HG03521 (cell line): ENCODE measurements at regions not wholly inside any gene's neighbourhood (a gene's known extent, or its start where the extent isn't known, plus 50 kb on each side); places are given as distances from the start of the nearest gene placed in this dataset.

ENCODE experiments used
- ATAC-seq: cut with Tn5 transposase; IDR thresholded peaks from one replicate; pipeline ENCODE4 v1.9.1; 2021; ENCODE audit warnings: mild to moderate bottlenecking, moderate library complexity; ENCODE audit not compliant: unreplicated experiment

DNA sequence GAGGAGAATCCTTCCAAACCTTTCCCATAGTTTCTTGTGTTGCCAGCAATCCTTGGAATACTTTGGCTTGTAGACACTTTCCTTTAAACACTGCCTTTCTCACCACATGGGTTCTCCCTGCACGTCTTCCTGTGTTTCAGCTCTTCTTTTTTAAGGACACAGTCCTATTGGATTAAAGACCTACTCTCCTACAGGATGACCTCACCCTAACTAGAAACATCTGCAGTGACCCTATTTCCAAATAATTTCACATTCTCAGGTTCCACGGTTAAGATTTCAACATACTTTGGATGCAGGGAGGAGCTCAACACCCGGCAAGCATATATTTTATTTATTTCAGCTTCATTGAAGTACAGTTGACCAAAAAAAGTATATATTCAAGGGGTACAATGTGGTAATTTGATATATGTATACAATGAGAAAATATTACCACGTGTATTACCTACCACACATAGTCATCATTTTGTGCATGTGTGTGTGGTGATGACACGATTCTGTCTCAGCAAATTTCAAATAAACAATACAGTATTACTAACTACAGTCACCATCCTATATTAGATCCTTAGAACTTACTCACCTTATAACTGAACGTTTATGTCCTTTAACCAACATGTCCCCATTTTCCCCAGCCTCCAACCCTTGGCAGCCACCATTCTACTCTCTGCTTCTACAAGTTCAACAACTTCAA, 745.0 kb downstream of the CBLN2 start:
- ATAC-seq, result no peak

DNA sequence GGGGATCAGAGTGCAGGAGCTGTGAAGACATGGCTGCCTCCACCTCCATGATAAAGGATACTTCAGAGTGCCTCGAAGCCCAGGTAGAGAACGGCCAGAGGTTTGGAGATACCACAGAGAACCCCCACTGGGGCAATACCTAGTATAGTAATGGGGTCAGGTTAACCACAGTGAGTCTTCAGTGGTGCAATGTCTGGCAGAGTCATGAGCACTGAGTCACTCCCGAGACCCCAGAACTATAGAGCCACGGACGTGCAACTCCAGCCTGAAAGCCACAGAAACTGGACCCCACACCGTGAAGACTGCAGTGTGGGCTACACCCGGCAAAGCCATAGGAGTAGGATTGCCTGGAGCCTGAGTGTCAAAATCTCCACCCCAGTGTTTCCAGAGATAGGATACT, 746.6 kb downstream of the CBLN2 start:
- ATAC-seq, result no peak

GRCh38 chr18:71784777-71785176, 759.4 kb downstream of the CBLN2 start:
- no peak for ATAC-seq

DNA sequence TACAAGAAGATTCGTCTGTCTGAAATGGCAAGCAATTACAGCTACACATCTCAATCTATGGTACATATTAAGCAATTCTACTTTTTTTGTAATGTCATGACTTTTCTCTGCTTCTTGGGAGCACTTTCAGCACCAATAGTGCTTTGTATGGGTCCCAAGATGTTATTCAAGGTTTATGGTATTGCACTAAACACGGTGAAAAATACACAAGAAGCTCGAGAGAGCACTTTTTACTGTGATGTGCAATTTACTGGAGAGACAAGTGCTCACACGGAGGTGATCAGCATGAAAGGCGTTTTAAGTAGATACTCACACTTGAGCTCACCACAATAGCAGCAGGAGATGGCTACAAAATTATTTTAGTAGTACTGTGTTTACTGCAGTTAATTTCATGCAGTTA, 783.6 kb downstream of the CBLN2 start:
- no peak for ATAC-seq

DNA sequence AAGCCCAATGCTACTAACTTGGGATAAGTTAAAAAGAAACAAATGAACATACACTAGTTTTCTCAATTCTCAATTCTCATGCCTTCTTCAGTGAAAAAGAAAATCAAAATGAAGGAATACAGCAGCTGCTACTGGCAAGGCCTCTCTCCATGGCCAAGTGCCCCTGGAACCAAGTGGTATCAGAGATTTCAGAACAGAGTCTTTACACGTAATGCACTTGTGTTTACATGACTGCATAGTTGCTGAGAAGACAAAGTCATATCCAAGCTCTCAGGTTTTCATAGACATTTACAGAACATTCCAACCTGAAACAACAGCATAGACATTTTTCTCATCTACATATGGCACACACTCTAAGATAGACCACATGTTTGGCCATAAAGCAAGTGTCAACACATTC, 789.9 kb downstream of the CBLN2 start:
- ATAC-seq, result no peak

DNA sequence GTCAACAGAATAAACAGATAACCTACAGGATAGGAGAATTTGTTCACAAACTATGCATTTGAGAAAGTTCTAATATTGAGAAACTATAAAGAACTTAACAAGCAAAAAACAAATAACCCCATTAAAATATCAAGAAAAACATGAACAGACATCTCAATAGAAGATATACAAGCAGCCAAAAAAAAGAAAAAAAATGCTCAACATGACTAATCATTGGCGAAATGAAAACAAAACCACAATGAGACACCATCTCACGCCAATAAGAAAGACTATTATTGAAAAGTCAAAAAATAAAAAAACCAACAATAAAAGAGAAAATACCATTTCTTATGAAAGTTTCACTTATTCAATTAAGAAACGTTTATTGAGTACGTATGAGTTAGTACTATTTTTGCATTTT, 800.5 kb downstream of the CBLN2 start:
- ATAC-seq, result no peak

GRCh38 chr18:71729611-71730010, 814.5 kb downstream of the CBLN2 start:
- ATAC-seq, result no peak

DNA sequence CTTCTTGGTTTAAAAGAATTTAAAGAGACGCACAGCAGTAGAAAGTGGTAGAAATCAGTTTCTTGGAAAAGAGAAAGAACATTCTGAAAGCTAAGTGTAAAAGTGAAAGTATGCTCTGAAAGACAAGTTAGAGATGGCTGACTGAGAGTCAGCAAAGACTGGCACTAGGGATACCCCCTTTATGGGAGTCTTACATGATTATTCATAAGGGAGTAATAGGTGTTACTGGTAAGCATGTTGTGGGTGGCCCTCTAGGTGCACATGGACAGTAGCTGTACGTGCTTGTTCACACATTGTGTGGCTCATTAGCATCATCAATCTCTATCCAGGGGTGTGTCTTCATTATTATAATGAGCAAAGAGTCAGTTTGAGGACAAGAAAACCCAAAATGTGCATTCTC, 816.2 kb downstream of the CBLN2 start:
- no peak for ATAC-seq

GRCh38 chr18:71725256-71725655, 818.9 kb downstream of the CBLN2 start:
- ATAC-seq, result no peak

- ATAC-seq, result no peak
Observed at GRCh38 chr18:71707985-71708500, 836.1 kb downstream of the CBLN2 start.

- no peak for ATAC-seq
Observed at GRCh38 chr18:71707400-71707799, 836.7 kb downstream of the CBLN2 start.

DNA sequence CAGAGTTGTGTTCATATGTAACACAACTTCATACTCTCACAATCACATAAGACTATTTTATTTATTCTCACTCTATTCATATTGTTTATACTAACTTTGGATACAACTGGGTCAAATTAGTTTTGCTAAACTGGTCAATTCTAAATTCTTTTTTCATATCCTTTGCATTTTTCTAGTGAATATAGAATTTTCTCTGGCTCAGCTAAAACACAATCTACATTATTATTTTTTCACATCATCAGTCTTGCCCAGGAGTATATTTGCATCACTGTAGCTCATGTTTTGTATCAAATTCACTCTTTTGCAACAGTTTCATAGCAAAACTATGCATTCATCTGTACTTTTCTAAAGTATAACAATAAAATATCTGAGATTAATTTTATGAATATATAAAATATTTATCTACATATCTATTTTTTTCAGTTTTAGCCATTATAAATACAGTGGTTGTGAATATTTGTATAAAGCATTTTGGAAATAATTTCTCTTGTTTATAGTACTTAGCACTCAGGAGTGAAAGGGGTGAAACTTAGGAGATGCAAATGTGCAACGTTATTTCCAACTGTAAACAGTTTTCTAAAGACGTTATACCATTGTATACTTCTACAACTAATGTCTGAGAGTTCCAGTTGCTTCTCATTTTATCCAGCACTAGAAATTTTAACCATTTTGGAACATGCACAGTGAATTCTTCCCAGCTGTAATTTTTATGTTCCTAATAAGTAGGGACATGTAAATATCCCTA, 854.6 kb downstream of the CBLN2 start:
- ATAC-seq, result no peak

DNA sequence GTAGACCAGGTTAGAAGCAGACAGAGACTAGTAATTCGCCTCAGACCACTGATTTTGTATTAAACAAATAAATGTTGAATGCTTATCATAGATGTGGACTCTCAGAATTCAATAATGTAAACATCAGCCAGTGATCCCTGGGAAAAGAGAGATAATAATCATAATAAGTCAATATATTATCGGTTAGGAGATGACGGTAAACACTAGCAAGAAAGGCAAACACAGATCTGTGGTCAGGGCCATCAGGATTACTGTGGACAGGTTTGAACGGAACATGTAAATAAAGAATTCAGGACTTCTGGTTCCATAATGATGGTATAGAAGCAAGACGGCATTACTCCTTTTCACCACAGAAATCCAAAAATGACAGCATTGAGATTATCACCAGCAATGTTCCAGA, 861.6 kb downstream of the CBLN2 start:
- no peak for ATAC-seq

- ATAC-seq, result no peak
Observed at GRCh38 chr18:71678144-71678543, 866.0 kb downstream of the CBLN2 start.

DNA sequence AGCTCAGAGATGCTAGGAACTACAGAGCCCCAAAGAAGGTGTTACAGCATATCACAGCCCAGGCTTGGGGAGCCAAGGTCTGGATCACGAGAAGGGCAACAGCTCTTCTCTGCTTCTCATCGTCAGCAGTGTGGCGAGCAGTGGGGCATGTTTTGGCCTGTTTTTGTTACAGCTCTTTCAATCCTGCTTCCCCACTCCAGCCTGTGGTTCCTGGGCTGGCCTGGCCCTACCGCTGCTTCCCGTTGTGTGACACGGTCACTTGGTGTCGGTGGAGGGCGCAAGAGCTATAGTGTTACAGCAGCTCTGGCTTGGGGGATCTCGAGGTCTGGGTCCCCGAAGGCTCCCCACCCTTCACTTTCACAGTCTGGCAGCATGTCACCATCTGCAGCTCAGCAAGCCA, 870.2 kb downstream of the CBLN2 start:
- ATAC-seq, result no peak

GRCh38 chr18:71673498-71673897, 870.6 kb downstream of the CBLN2 start:
- ATAC-seq, result no peak

- no peak for ATAC-seq
Observed at GRCh38 chr18:71666481-71666880, 877.7 kb downstream of the CBLN2 start.

DNA sequence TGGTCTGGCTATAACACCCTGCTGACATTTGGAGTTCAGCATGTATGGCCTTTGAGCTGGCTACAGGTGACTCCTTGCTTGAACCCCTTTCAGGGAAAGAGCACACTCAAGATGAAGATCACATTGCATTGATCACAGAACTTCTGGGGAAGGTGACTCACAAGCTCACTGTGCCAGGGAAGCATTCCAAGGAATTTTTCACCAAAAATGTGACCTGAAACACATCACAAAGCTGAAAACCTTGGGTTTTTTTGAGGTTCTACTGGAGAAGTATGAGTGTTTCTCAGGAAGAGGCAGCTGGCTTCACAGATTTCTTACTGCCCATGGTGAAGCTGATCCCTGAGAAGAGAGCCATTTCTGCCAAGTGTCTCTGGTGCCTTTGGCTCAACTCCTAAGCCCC, 879.0 kb downstream of the CBLN2 start:
- ATAC-seq, result no peak

- no peak for ATAC-seq
Observed at GRCh38 chr18:71643822-71644221, 900.3 kb downstream of the CBLN2 start.

GRCh38 chr18:71630696-71631095, 913.4 kb downstream of the CBLN2 start:
- no peak for ATAC-seq

DNA sequence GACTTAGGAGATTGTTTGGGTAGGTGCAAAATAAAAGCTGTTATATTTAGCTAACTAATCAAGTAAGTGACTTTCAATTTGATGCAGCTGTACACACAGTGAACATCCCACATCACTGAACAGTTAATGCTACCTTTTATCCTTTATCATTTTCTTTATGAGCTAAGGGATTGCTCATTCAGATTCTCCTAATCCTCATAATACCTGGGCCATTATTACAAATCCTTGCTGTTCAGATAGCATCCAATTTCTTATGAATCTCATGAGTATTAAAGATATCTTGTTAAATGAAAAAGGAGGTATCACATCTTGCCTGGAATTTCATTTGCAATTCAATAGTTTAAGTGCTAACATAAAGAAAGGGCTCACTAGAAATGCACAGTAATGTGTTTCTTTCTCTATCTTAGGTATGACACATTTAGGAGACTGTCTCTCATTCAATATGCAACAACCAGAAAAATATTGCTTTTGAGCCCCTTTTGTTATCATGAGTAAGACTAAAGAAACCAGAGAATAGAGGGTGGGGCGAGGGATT, 918.5 kb downstream of the CBLN2 start:
- no peak for ATAC-seq

- no peak for ATAC-seq
Observed at GRCh38 chr18:71598374-71598773, 945.8 kb downstream of the CBLN2 start.
